ENCODE measurements at regions not wholly inside any gene's neighbourhood (a gene's known extent, or its start where the extent isn't known, plus 50 kb on each side); places are given as distances from the start of the nearest gene placed in this dataset.

- in situ Hi-C loops (cut with MboI): no loop called here
- Histone ChIP-seq H3K9me1 (ENCODE audit: control insufficient read depth, insufficient read depth, low read length) (no peaks in the 10 kb centered on the region), H2AFZ (ENCODE audit: low read depth, low read length) (no peak overlapping the region), H3K27me3 (ENCODE audit: control insufficient read depth in 2 of 2, insufficient read depth in 2 of 2, low read length in 2 of 2) (no peaks in the 10 kb centered on the region), H3K9me3 (replicated peaks; ENCODE audit: control insufficient read depth, insufficient read depth, low read depth, low read length) (no peaks in the 10 kb centered on the region), H3K79me2 (ENCODE audit: control insufficient read depth, insufficient read depth, low read length) (no peaks in the 10 kb centered on the region), H3K9ac (ENCODE audit: insufficient read depth in 1 of 2, low read depth in 2 of 2, low read length in 2 of 2) (no peak overlapping the region), H3K27ac (ENCODE audit: extremely low read depth, low read depth, low read length) (no peak overlapping the region), H3K4me2 (ENCODE audit: insufficient read depth, low read length) (no peak overlapping the region), H3K4me3 (no peak overlapping the region), H4K20me1 (replicated peaks; ENCODE audit: control insufficient read depth, insufficient read depth, low read length) (no peaks in the 10 kb centered on the region), H3K36me3 (ENCODE audit: control insufficient read depth, insufficient read depth, low read length) (no peaks in the 10 kb centered on the region), H3K4me1 (replicated peaks in 1 of 2; ENCODE audit: control insufficient read depth in 2 of 2, insufficient read depth in 2 of 2, low read length in 2 of 2) (no peaks in the 10 kb centered on the region)
- TF ChIP-seq FIP1L1 (IDR thresholded peaks at IDR 0.05; ENCODE audit: low read depth, low read length, poor library complexity, severe bottlenecking) (no peak), ZNF586 (CRISPR knock-in tag; conservative IDR thresholded peaks at IDR 0.05) (no peak), ZNF766 (CRISPR knock-in tag; conservative IDR thresholded peaks at IDR 0.05) (no peak), CBX5 (IDR thresholded peaks at IDR 0.05; ENCODE audit: borderline replicate concordance, low read depth) (no peak), ZNF696 (CRISPR knock-in tag; conservative IDR thresholded peaks at IDR 0.05) (no peak), RBM22 (IDR thresholded peaks at IDR 0.05; ENCODE audit: low read depth, low read length, poor library complexity, severe bottlenecking) (no peak), NFE2 (IDR thresholded peaks at IDR 0.05; ENCODE audit: low read depth) (no peak), EP300 (IDR thresholded peaks at IDR 0.05; ENCODE audit: low read length) (no peak), NCOA2 (IDR thresholded peaks at IDR 0.05; ENCODE audit: partially characterized antibody in 2 of 2) (no peak), GTF2A2 (tag; IDR thresholded peaks at IDR 0.05) (no peak), GTF2E2 (tag; IDR thresholded peaks at IDR 0.05) (no peak), MCM3 (IDR thresholded peaks at IDR 0.05) (no peak), PHF20 (IDR thresholded peaks at IDR 0.05; ENCODE audit: partially characterized antibody) (no peak), MIER1 (IDR thresholded peaks at IDR 0.05; ENCODE audit: low read depth) (no peak)
- DNase-seq (ENCODE audit: extremely low read depth in 1 of 4, low spot score in 3 of 4) (no peak), FAIRE-seq (no peak), ATAC-seq (no peak)
- CTCF ChIA-PET (ENCODE audit: low intra/inter-chr PET ratio): no interaction called here
- BruUV-seq (replicated peaks): no TSS peak
- intact Hi-C loops (cut with micrococcal nuclease): no loop called here
- POLR2A ChIA-PET: interaction anchor here (0.6 kb wide), 1 partner anchor 8 kb away, joined by 3 read pairs; no protein-coding TSS in a partner anchor
- 3% methylated on average over 6 of the region's 6 CpGs for WGBS (ENCODE audit: insufficient coverage, low coverage, missing lambda C conversion rate)
Observed at GRCh38 chr4:103372002-103372558, 173.9 kb upstream of the CENPE start.

Measured in K562 (cell line).